SK-N-MC (cell line): ENCODE measurements at regions not wholly inside any gene's neighbourhood (a gene's known extent, or its start where the extent isn't known, plus 50 kb on each side); places are given as distances from the start of the nearest gene placed in this dataset.

ENCODE experiments used
- EZH2 ChIP-seq: fragments of 200-600 bp; sonication (generic); IDR thresholded peaks from one replicate; pipeline ENCODE4 v1.6.1; 2017; ENCODE audit warnings: antibody characterized with exemption
- POLR2AphosphoS5 ChIP-seq: IDR thresholded peaks from 2 replicates; pipeline ENCODE4 v1.6.1; 2012; ENCODE audit warnings: mild to moderate bottlenecking, low read depth, low read length, borderline replicate concordance

GRCh38 chr5:21013237-21013636 is 1025.2 kb upstream of the CDH18 start:
- no peak for TF ChIP-seq POLR2AphosphoS5
- TF ChIP-seq EZH2, result no peak
